H1 (cell line): ENCODE measurements at regions not wholly inside any gene's neighbourhood (a gene's known extent, or its start where the extent isn't known, plus 50 kb on each side); places are given as distances from the start of the nearest gene placed in this dataset.

Experiments
- CTCF ChIA-PET: fragments of 300-600 bp; sonication (Branson Sonifier 250); formaldehyde crosslinking; loops from one replicate; lab custom pipeline; 2021; ENCODE audit not compliant: partially characterized antibody; lab: Charles Lee
- POLR2A ChIA-PET: fragments of 300-600 bp; sonication (Branson Sonifier 250); formaldehyde crosslinking; loops from one replicate; lab custom pipeline; 2021; ENCODE audit warnings: inconsistent platforms; ENCODE audit not compliant: partially characterized antibody; lab: Charles Lee
- DNase-seq, 2 experiments: peaks; one replicate each; pipeline versions ENCODE4 v3.0.0 to v3.0.0-alpha.2; 2010 to 2022; ENCODE audit warnings: low spot score in 2 of 2, low read depth in 1 of 2, mixed read lengths in 1 of 2
- FAIRE-seq: peaks from 2 replicates; lab custom pipeline; 2011; peaks lifted over from hg19 to GRCh38; lab: Jason Lieb, UNC
- H2AFZ ChIP-seq: 2 replicates; pipeline ENCODE4 v1.8.1; 2012; ENCODE audit warnings: low read length, inconsistent platforms
- H2AK5ac ChIP-seq: 2 replicates; pipeline ENCODE4 v1.6.1; 2013; ENCODE audit warnings: low read depth, low read length
- H2BK120ac ChIP-seq: replicated peaks from 2 replicates; pipeline ENCODE3; 2013; ENCODE audit warnings: low read depth, low read length, inconsistent platforms
- H2BK12ac ChIP-seq: 2 replicates; pipeline ENCODE4 v1.6.1; 2013; ENCODE audit warnings: low read depth, low read length
- H2BK15ac ChIP-seq: 2 replicates; pipeline ENCODE4 v1.6.1; 2013; ENCODE audit warnings: low read length
- H2BK20ac ChIP-seq: 2 replicates; pipeline ENCODE4 v1.6.1; 2013; ENCODE audit warnings: low read length
- H2BK5ac ChIP-seq: 2 replicates; pipeline ENCODE4 v1.6.1; 2013; ENCODE audit warnings: low read depth, low read length
- H3K14ac ChIP-seq: 2 replicates; pipeline ENCODE4 v1.6.1; 2013; ENCODE audit warnings: inconsistent platforms; ENCODE audit not compliant: insufficient read length
- H3K18ac ChIP-seq: 2 replicates; pipeline ENCODE4 v1.6.1; 2013; ENCODE audit warnings: low read length; ENCODE audit errors: extremely low read depth
- H3K23ac ChIP-seq: 2 replicates; pipeline ENCODE4 v1.6.1; 2013; ENCODE audit warnings: inconsistent platforms; ENCODE audit not compliant: insufficient read length
- H3K23me2 ChIP-seq: 2 replicates; pipeline ENCODE4 v1.6.1; 2013; ENCODE audit warnings: low read depth, low read length
- H3K27ac ChIP-seq: 2 replicates; pipeline ENCODE4 v1.6.1; 2011; ENCODE audit warnings: low read depth, low read length, inconsistent platforms
- H3K27me3 ChIP-seq, 4 experiments: replicated peaks in 1 of 4; 1 replicate in 1 of 4; 2 replicates in 3 of 4; pipeline versions ENCODE4 v1.6.1 to v1.8.1; 2011 to 2013; ENCODE audit warnings: low read length in 3 of 4, mild to moderate bottlenecking in 3 of 4, inconsistent platforms in 2 of 4, mixed read lengths in 2 of 4, moderate library complexity in 1 of 4; ENCODE audit not compliant: control insufficient read depth in 3 of 4, insufficient read depth in 3 of 4; ENCODE audit errors: extremely low read depth in 1 of 4
- H3K36me3 ChIP-seq, 4 experiments: 2 replicates each; pipeline versions ENCODE4 v1.6.1 to v1.8.1; 2011 to 2013; ENCODE audit warnings: mild to moderate bottlenecking in 4 of 4, low read length in 3 of 4, moderate library complexity in 2 of 4, control low read depth in 1 of 4, inconsistent platforms in 1 of 4; ENCODE audit not compliant: insufficient read depth in 4 of 4, control insufficient read depth in 2 of 4
- H3K4ac ChIP-seq: replicated peaks from 2 replicates; pipeline ENCODE3; 2013; ENCODE audit warnings: low read length, low read depth, mixed read lengths, inconsistent platforms; ENCODE audit not compliant: insufficient read length
- H3K4me1 ChIP-seq, 4 experiments: replicated peaks in 1 of 4; 1 replicate in 1 of 4; 2 replicates in 3 of 4; pipeline versions ENCODE4 v1.6.1 to v1.8.1; 2011 to 2013; ENCODE audit warnings: low read length in 3 of 4, inconsistent platforms in 2 of 4, mixed read lengths in 1 of 4; ENCODE audit not compliant: insufficient read depth in 4 of 4, control insufficient read depth in 3 of 4
- H3K4me2 ChIP-seq, 2 experiments: 2 replicates each; pipeline versions ENCODE4 v1.6.1 to v1.8.1; 2011 to 2013; ENCODE audit warnings: low read depth in 2 of 2, low read length in 2 of 2, control low read depth in 1 of 2, inconsistent platforms in 1 of 2, mild to moderate bottlenecking in 1 of 2; ENCODE audit not compliant: insufficient read depth in 1 of 2
- H3K4me3 ChIP-seq, 4 experiments: fragments of 200-600, 300-600 bp in 1 of 4; sonication (generic), shearing (Covaris generic), sonication (Bioruptor Twin) in 1 of 4; 2 replicates each; pipeline versions ENCODE4 v1.5.1 to v1.8.1; 2011 to 2016; ENCODE audit warnings: low read length in 4 of 4, low read depth in 3 of 4, control low read depth in 2 of 4, inconsistent platforms in 2 of 4, mild to moderate bottlenecking in 2 of 4, mixed read lengths in 1 of 4, moderate library complexity in 1 of 4; ENCODE audit not compliant: insufficient read depth in 2 of 4; ENCODE audit errors: extremely low read depth in 1 of 4
- H3K56ac ChIP-seq: replicated peaks from 2 replicates; pipeline ENCODE3; 2013; ENCODE audit warnings: low read depth, mild to moderate bottlenecking, mixed read lengths, low read length, inconsistent platforms; ENCODE audit not compliant: insufficient read length
- H3K79me1 ChIP-seq: 2 replicates; pipeline ENCODE4 v1.6.1; 2013; ENCODE audit warnings: low read depth, low read length, control low read depth
- H3K79me2 ChIP-seq, 2 experiments: 2 replicates each; pipeline versions ENCODE4 v1.6.1 to v1.8.1; 2012 to 2013; ENCODE audit warnings: low read length in 2 of 2, mild to moderate bottlenecking in 2 of 2, inconsistent platforms in 1 of 2; ENCODE audit not compliant: insufficient read depth in 2 of 2, control insufficient read depth in 1 of 2
- H3K9ac ChIP-seq, 4 experiments: replicated peaks in 1 of 4; 1 replicate in 1 of 4; 2 replicates in 3 of 4; pipeline versions ENCODE4 v1.6.1 to v1.8.1; 2011 to 2013; ENCODE audit warnings: low read depth in 3 of 4, low read length in 3 of 4, control low read depth in 2 of 4, mild to moderate bottlenecking in 2 of 4, moderate library complexity in 2 of 4, inconsistent platforms in 1 of 4; ENCODE audit errors: extremely low read depth in 1 of 4
- H3K9me3 ChIP-seq, 2 experiments: 2 replicates each; pipeline versions ENCODE4 v1.6.1 to v1.8.1; 2012 to 2013; ENCODE audit warnings: mild to moderate bottlenecking in 2 of 2, moderate library complexity in 2 of 2, control low read depth in 1 of 2, inconsistent platforms in 1 of 2, low read depth in 1 of 2, low read length in 1 of 2, mixed read lengths in 1 of 2; ENCODE audit not compliant: insufficient read depth in 2 of 2
- H4K20me1 ChIP-seq, 2 experiments: replicated peaks in 1 of 2; 2 replicates each; pipeline versions ENCODE3 to v1.8.1; 2011 to 2013; ENCODE audit warnings: inconsistent platforms in 2 of 2, low read length in 2 of 2, mild to moderate bottlenecking in 1 of 2; ENCODE audit not compliant: insufficient read depth in 2 of 2, control insufficient read depth in 1 of 2
- H4K5ac ChIP-seq: 2 replicates; pipeline ENCODE4 v1.6.1; 2013; ENCODE audit warnings: low read length, low read depth, mixed read lengths, inconsistent platforms; ENCODE audit not compliant: insufficient read length
- H4K8ac ChIP-seq: 2 replicates; pipeline ENCODE4 v1.8.0; 2013; ENCODE audit warnings: mild to moderate bottlenecking, moderate library complexity, low read length, inconsistent platforms; ENCODE audit not compliant: insufficient read depth; ENCODE audit errors: extremely low read depth
- H4K91ac ChIP-seq: replicated peaks from 2 replicates; pipeline ENCODE3; 2013; ENCODE audit warnings: low read length, mixed read lengths, inconsistent platforms; ENCODE audit not compliant: insufficient read length
- CHD2 ChIP-seq: IDR thresholded peaks from 2 replicates; pipeline ENCODE4 v1.6.1; 2012; ENCODE audit warnings: low read length, improper control_type of control experiment
- EP300 ChIP-seq, 2 experiments: IDR thresholded peaks; 1 replicate in 1 of 2; 2 replicates in 1 of 2; pipeline ENCODE4 v1.6.1; 2011 to 2012; ENCODE audit warnings: low read depth in 2 of 2, low read length in 2 of 2, mild to moderate bottlenecking in 2 of 2, borderline replicate concordance in 1 of 2, inconsistent platforms in 1 of 2, moderate library complexity in 1 of 2
- KDM1A ChIP-seq: fragments of 200-600, 300-600 bp; sonication (generic); IDR thresholded peaks from 2 replicates; pipeline ENCODE4 v1.7.1; 2016; ENCODE audit warnings: mild to moderate bottlenecking, low read length, borderline replicate concordance
- NRF1 ChIP-seq: IDR thresholded peaks from 2 replicates; pipeline ENCODE4 v1.6.1; 2011; ENCODE audit warnings: mild to moderate bottlenecking, low read depth, low read length, improper control_type of control experiment
- RFX5 ChIP-seq: IDR thresholded peaks from 2 replicates; pipeline ENCODE4 v1.6.1; 2011; ENCODE audit warnings: low read depth, low read length, improper control_type of control experiment, borderline replicate concordance
- RXRA ChIP-seq: IDR thresholded peaks from 2 replicates; pipeline ENCODE4 v1.6.1; 2011; ENCODE audit warnings: low read depth, mild to moderate bottlenecking, low read length, moderate library complexity; ENCODE audit not compliant: insufficient read depth
- SAP30 ChIP-seq: fragments of 300-600 bp; sonication (generic); IDR thresholded peaks from 2 replicates; pipeline ENCODE4 v1.7.1; 2012; ENCODE audit warnings: low read length, moderate library complexity, mild to moderate bottlenecking, inconsistent platforms; ENCODE audit not compliant: insufficient read depth, insufficient replicate concordance
- SP4 ChIP-seq: IDR thresholded peaks from 2 replicates; pipeline ENCODE4 v1.6.1; 2012; ENCODE audit warnings: low read length, inconsistent platforms
- SUZ12 ChIP-seq: fragments of 200-600 bp; sonication (generic); IDR thresholded peaks from 2 replicates; pipeline ENCODE4 v1.6.1; 2012; ENCODE audit warnings: mild to moderate bottlenecking, inconsistent platforms, low read length, moderate library complexity, mixed read lengths
- TAF7 ChIP-seq: optimal IDR thresholded peaks from 2 replicates; pipeline ENCODE3; 2011; ENCODE audit warnings: low read depth, mild to moderate bottlenecking, inconsistent platforms, low read length, moderate library complexity, borderline replicate concordance
- TEAD4 ChIP-seq: IDR thresholded peaks from 2 replicates; pipeline ENCODE4 v1.6.1; 2012; ENCODE audit warnings: low read depth, low read length, inconsistent platforms, mixed read lengths
- WGBS, 2 experiments: shearing (Covaris generic) in 1 of 2; methylation state at CpG; one replicate each; pipeline versions ENCODE4 v1.1.6 to v1.1.7; 2013 to 2015; ENCODE audit warnings: low lambda C conversion rate in 2 of 2, mixed read lengths in 2 of 2, inconsistent platforms in 1 of 2, low coverage in 1 of 2, missing lambda C conversion rate in 1 of 2; ENCODE audit not compliant: insufficient replicate concordance in 2 of 2, insufficient coverage in 1 of 2, insufficient read length in 1 of 2; ENCODE audit errors: extremely low coverage in 1 of 2, missing lambda C conversion rate in 1 of 2; 5-methylcytosine and 5-hydroxymethylcytosine counted together
- TF ChIP-seq, protein P1 (sequence below): IDR thresholded peaks from 2 replicates; pipeline ENCODE4 v1.6.1; 2011; ENCODE audit warnings: low read length, improper control_type of control experiment
- TF ChIP-seq, protein P2 (sequence below): IDR thresholded peaks from 2 replicates; pipeline ENCODE4 v1.6.1; 2012; ENCODE audit warnings: inconsistent platforms

DNA sequence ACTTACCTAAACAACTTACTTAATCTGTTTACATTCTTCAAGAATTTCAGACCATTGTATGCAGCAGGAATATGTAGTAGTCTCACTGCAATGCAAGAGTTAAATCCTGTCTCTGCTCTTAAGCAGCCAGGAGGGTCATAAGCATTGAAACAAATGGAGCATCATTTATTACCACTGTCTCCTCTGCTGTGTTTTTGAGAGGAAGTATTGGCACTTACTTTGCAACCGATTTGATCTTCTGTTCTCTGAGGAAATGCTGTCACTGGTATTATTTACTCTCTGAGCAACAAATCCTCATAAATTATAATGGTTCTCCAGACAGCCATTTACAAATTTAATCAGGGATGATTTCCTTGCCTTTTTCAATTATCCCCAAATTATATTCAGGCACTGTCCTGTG, 1367.1 kb downstream of the STIM2 start:
- Histone ChIP-seq H3K23ac (no peak overlapping the region), H3K27me3 (no peaks in the 10 kb centered on the region), H3K9ac (no peak overlapping the region), H2BK12ac (no peak overlapping the region), H3K18ac (no peak overlapping the region), H3K4me1 (peaks cover 0 to 3% (median 0%) of the 10 kb centered on the region in 4 experiments; a peak in 2 of 7 replicates), H2AK5ac (no peak overlapping the region), H3K27ac (no peak overlapping the region), H3K9me3 (no peaks in the 10 kb centered on the region), H3K4me3 (no peak overlapping the region), H3K79me1 (no peaks in the 10 kb centered on the region), H4K8ac (no peak overlapping the region), H3K36me3 (no peaks in the 10 kb centered on the region), H4K20me1 (no peaks in the 10 kb centered on the region), H4K91ac (no peak overlapping the region), H3K56ac (no peak overlapping the region), H3K14ac (no peak overlapping the region), H2BK5ac (no peak overlapping the region), H3K4me2 (no peak overlapping the region), H3K79me2 (no peaks in the 10 kb centered on the region), H4K5ac (no peak overlapping the region), H3K23me2 (no peaks in the 10 kb centered on the region), H3K4ac (no peak overlapping the region), H2BK15ac (no peak overlapping the region), H2AFZ (no peak overlapping the region), H2BK120ac (no peak overlapping the region), H2BK20ac (no peak overlapping the region)
- CTCF ChIA-PET, result interaction anchor here (0.6 to 1.2 kb wide), 3 partner anchors 118 to 656 kb away, joined by 3 read pairs; no protein-coding TSS in a partner anchor
- POLR2A ChIA-PET, result no interaction called here
- 91% methylated on average over 1 of the region's 1 CpG; no CpG with 5 or more reads in 1 of the 2 experiments for WGBS, 2 experiments
- no peak for DNase-seq
- no peak for FAIRE-seq
- TF ChIP-seq SP4 (no peak), SUZ12 (no peak), SAP30 (no peak), RFX5 (no peak), NRF1 (no peak), TEAD4 (no peak), TAF7 (no peak), RXRA (no peak), EP300 (IDR thresholded peaks at IDR 0.05; ENCODE audit: borderline replicate concordance in 1 of 2, low read depth in 2 of 2, low read length in 2 of 2) (no peak), KDM1A (no peak), CHD2 (no peak)
- TF ChIP-seq, protein P1, sequence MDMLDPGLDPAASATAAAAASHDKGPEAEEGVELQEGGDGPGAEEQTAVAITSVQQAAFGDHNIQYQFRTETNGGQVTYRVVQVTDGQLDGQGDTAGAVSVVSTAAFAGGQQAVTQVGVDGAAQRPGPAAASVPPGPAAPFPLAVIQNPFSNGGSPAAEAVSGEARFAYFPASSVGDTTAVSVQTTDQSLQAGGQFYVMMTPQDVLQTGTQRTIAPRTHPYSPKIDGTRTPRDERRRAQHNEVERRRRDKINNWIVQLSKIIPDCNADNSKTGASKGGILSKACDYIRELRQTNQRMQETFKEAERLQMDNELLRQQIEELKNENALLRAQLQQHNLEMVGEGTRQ, result no peak
- TF ChIP-seq, protein P2, sequence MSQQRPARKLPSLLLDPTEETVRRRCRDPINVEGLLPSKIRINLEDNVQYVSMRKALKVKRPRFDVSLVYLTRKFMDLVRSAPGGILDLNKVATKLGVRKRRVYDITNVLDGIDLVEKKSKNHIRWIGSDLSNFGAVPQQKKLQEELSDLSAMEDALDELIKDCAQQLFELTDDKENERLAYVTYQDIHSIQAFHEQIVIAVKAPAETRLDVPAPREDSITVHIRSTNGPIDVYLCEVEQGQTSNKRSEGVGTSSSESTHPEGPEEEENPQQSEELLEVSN, result no peak
